ENCODE measurements at regions not wholly inside any gene's neighbourhood (a gene's known extent, or its start where the extent isn't known, plus 50 kb on each side); places are given as distances from the start of the nearest gene placed in this dataset.

DNA sequence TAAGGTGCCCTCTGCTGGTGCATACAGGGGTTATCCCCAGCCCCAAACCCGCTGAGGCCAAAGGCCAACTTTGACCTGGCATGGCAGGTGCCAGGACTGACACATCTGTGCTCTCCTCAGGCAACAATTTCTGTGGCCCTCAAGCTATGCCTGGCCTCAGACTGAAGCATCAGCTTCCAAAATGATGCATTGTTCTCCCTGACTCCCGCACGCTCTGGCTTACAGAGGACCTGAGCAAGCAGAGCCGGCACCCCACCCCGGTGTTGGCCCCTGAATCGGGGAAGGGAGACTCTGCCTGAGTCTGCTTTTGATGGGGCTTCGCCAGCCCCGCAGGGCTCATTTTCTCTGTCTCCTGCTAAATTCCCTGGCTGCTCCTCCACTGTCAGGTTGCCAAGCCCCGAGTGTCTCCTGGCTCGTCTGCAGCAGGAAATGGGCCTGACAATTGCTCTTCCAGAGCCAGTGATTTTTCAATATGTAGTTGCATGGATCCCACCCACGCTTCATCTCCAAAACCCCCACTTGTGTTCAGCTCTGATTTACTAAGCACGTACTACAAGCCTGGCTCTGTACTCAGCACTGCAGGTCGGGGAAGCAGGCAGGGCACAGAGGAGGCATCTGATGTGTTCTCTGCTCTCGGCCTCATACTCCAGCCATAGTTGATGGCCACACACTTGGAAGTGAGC is 126.1 kb downstream of the SLC38A6 start:
- Histone ChIP-seq H3K36me3 (no peaks in the 10 kb centered on the region), H3K9me3 (no peaks in the 10 kb centered on the region), H3K4me1 (peaks cover 4 to 16% of the 10 kb centered on the region in 2 donors), H3K27ac (no peak overlapping the region), H3K27me3 (no peaks in the 10 kb centered on the region), H3K4me3 (replicated peaks in 1 of 3) (no peak overlapping the region)
- TF ChIP-seq, protein P1, sequence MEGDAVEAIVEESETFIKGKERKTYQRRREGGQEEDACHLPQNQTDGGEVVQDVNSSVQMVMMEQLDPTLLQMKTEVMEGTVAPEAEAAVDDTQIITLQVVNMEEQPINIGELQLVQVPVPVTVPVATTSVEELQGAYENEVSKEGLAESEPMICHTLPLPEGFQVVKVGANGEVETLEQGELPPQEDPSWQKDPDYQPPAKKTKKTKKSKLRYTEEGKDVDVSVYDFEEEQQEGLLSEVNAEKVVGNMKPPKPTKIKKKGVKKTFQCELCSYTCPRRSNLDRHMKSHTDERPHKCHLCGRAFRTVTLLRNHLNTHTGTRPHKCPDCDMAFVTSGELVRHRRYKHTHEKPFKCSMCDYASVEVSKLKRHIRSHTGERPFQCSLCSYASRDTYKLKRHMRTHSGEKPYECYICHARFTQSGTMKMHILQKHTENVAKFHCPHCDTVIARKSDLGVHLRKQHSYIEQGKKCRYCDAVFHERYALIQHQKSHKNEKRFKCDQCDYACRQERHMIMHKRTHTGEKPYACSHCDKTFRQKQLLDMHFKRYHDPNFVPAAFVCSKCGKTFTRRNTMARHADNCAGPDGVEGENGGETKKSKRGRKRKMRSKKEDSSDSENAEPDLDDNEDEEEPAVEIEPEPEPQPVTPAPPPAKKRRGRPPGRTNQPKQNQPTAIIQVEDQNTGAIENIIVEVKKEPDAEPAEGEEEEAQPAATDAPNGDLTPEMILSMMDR (IDR thresholded peaks at IDR 0.05), result no peak
- TF ChIP-seq POLR2A (IDR thresholded peaks at IDR 0.05), result no peak
- WGBS, 2 donors, result 69 to 84% methylated on average over 14 of the region's 14 CpGs
- DNase-seq, result peak in 1 of 2 donors; percentile 9
- intact Hi-C loops (cut with DNase I), result no loop called here

DNA sequence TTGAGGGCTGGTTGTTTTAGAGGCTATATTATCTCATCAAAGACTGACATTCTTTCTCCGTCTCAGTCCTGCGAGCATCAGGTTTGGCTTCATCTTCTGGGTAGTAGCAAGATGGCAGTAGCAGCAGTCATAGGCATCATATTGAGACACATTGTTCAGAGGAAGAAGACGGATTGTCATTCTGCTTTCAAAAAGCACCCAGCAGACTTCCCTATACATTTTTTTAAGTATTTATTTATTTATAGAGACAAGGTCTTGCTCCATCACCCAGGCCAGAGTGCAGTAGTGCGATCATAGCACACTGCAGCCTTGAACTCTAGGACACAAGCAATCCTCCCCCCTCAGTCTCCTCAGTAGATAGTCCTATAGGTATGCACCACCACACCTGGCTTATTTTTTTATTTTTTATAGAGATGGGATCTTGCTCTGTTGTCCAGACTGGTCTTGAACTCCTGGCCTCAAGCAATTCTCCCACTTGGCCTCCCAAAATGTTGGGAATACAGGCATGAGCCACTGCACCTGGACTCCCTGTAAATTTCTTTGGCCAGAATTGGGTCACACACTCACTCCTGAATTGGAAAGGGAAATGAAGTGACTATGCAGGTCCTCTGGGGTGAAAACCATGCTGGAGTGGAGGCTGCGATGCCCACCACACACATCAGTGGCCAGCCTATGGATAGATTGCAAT is 125.4 kb downstream of the SLC38A6 start:
- no peaks in the 10 kb centered on the region for H3K36me3 ChIP-seq
- TF ChIP-seq, protein P1 (IDR thresholded peaks at IDR 0.05), result no peak
- no peak for TF ChIP-seq POLR2A (IDR thresholded peaks at IDR 0.05)
- no peak overlapping the region for H3K27ac ChIP-seq
- no peaks in the 10 kb centered on the region for H3K27me3 ChIP-seq
- no peak overlapping the region for H3K4me3 ChIP-seq (replicated peaks in 1 of 3)
- DNase-seq, result no peak
- H3K4me1 ChIP-seq, result peaks cover 4 to 16% of the 10 kb centered on the region in 2 donors
- H3K9me3 ChIP-seq, result no peaks in the 10 kb centered on the region
- 96 to 97% methylated on average over 5 of the region's 5 CpGs for WGBS, 2 donors
- intact Hi-C loops (cut with DNase I), result no loop called here

DNA sequence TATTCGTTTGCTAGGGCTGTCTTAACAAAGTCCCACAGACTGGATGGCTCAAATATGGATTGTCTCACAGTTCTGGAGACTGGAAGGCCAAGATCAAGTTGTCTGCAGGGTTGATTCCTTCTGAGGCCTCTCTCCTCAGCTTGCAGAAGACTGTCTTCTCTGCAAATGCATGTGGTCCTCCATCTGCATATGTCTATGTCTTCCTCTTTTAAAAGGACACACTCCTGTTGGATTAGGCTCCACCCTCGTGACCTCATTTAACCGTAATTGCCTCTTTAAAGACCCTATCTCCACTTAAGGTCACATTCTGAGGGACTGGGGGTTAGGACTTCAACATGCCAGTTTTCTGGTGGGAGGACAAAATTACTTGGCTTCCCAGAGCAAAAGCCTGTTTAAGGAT is 123.3 kb downstream of the SLC38A6 start:
- peak overlapping the region in 2 of 3 donors; percentile 36 to 52 for H3K27ac ChIP-seq
- H3K4me1 ChIP-seq, result peaks cover 4 to 16% of the 10 kb centered on the region in 2 donors
- TF ChIP-seq POLR2A (IDR thresholded peaks at IDR 0.05), result no peak
- TF ChIP-seq, protein P1 (IDR thresholded peaks at IDR 0.05), result no peak
- H3K27me3 ChIP-seq, result no peaks in the 10 kb centered on the region
- no peak overlapping the region for H3K4me3 ChIP-seq (replicated peaks in 1 of 3)
- WGBS, 2 donors, result 69 to 77% methylated on average over 3 of the region's 3 CpGs
- H3K36me3 ChIP-seq, result no peaks in the 10 kb centered on the region
- intact Hi-C loops (cut with DNase I), result no loop called here
- H3K9me3 ChIP-seq, result no peaks in the 10 kb centered on the region
- DNase-seq, result no peak

DNA sequence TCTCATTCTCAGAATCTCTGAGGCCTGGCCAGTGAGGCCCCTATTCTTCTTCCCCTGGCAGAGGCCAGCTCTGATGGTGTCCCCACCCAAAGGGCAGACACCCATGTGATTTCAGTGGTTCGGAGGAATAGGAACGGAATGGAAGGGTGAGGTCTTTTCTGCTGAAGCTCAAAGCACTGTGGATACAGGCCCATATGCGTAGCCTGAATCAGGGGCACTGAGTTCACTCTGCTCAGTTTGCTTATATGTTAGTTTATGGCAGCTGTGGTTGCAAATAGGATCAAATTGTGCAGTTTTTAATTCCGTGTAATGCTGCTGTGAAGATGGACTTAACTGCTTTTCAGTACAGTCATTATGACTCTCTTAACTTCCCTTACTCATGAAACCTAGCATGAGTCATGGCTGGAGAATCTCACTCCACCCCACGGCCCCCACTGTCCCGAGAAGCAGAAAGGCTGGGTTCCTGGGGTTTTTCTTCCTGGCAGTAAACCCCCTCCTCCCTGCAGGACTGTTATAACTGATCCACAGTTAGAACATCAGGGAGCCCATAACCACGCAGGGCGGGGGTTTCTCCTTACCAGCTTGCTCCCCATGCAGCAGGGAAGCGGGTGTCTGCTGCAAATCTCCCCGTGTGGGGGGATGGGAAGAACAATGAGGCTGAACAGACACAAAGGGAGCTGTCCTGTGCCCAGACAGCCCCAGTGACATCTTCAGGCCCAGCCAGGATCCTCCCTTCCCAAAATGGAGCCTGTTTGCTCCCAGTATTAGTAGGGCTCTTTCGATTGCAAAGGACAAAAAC is 122.7 kb downstream of the SLC38A6 start:
- H3K9me3 ChIP-seq, result no peaks in the 10 kb centered on the region
- no peak for TF ChIP-seq POLR2A (IDR thresholded peaks at IDR 0.05)
- TF ChIP-seq, protein P1 (IDR thresholded peaks at IDR 0.05), result no peak
- no peaks in the 10 kb centered on the region for H3K36me3 ChIP-seq
- intact Hi-C loops (cut with DNase I), result no loop called here
- no peak for DNase-seq
- H3K27ac ChIP-seq, result peak overlapping the region in 2 of 3 donors; percentile 36 to 52
- peaks cover 4 to 16% of the 10 kb centered on the region in 2 donors for H3K4me1 ChIP-seq
- WGBS, 2 donors, result 66 to 71% methylated on average over 11 of the region's 11 CpGs
- H3K27me3 ChIP-seq, result no peaks in the 10 kb centered on the region
- no peak overlapping the region for H3K4me3 ChIP-seq (replicated peaks in 1 of 3)
